KG1 (cell line): ENCODE measurements at regions not wholly inside any gene's neighbourhood (a gene's known extent, or its start where the extent isn't known, plus 50 kb on each side); places are given as distances from the start of the nearest gene placed in this dataset.
"Not testable (repeated sequence)": the region's sequence is repeated elsewhere in the genome, so short reads cannot be mapped to it uniquely, and the experiment has no call there.

Source experiments
- DNase-seq: peaks from one replicate; lab custom pipeline; 2025; lab: John Stamatoyannopoulos, UW

DNA sequence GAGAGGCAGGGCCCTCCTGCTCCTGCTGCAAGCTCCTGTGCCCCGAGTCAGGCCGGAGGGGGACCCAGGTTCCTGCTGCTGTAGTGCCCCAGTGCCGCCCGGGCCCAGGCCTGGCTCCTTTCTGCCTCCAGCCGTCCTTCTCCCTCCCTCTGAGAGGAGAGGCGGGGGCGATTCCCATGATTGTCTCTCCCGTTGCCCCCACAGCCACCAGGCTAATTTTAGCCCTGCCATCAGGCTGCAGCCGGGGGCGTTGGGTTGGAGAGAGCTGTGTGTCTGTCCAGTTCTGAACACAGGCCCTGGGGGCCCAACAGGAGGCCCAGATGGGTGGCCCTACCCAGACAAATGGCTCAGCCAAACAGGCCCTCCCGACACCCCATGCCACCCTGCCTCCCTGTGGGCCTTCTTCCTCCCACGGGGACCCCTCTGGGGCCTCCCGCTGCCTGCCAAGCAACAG, 214.8 kb downstream of the TBC1D2B start:
- DNase-seq: no peak

DNA sequence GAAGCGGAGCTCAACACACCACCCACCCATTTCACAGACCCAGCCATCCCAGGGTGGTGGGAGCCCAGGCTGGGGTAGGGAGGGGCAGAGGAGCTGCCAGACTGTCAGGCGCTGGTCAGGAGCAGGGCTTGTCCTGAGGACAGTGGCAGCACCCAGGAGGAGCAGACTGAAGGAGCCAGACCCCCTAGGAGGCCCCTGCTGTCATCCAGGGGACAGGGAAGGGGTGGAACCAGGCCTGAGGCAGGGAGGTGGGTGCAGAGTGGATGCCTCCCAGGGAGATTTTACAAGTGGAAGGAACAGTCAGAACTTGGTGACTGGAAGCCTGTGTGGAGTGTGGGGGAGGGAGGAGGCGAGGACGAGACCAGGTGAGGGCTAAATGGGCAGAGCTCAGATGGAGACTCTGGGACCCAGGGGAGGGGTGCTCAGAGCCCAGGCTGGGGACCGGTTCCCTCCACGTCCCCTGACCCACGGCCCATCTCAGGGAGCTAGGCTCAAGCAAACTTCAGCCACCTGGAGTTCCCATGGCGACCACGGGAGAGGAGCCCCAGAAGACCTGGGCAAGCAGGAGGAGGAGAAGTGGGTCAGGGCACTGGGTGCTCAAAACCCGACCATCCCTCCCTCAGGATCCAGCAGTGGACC, 215.4 kb downstream of the TBC1D2B start:
- DNase-seq: not testable (repeated sequence)

GRCh38 chr15:77860071-77860691, 217.3 kb downstream of the TBC1D2B start:
- DNase-seq: no peak

DNA sequence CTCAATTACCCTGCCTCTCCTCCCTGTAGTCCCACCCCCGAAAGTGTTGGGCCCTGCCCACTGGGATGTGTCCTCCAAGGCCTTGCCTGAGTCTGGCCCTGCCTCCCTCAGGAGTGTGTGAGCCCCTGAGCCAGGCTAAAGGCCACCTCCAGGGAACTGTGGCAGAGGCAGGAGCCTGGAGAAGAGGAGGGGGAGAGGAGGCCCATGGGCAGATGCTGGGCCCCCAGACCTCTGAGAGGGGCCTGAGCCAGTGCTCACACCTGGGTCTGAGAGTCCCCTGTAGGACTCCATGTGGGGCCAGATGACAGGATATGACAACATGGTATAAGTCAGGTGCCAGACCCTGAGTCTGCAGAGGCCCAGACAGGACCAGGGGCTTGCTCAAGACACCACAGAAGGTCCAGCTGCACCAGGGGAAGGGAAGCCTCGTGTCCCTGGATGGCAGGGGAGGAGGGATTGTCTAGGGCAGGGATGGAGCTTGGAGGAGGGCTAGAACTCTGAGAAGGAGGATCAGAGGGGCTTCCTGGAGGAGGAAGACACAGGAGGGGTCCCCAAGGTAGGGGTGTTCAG, 217.9 kb downstream of the TBC1D2B start:
- no peak for DNase-seq

DNA sequence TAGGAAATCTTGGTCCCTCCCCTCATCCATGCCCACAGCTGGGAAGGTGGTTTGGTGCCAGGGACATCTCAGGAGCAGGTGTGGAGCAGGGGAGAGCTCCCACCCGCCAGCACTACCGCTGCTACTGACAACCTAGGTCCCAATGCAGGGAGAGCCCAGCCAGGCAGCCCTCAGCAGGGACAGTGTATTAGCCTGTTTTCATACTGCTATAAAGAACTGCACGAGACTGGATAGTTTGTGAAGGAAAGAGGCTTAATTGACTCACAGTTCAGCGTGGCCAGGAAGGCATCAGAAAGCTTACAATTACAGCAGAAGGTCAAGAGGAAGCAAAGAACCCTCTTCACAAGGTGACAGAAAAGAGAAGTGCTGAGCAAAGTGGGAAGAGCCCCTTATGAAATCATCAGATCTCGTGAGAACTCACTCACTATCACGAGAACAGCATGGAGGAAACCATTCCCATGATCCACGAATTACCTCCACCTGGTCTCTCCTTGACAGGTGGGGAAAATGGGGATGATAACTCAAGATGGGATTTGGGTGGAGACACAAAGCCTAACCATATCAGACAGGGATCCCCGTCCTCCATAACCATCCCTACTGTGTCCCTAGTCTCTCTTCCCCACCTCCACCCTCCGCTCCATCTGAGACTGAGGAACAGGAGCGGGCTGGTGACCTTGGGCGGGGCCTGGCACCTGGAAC, 218.6 kb downstream of the TBC1D2B start:
- no peak for DNase-seq

DNA sequence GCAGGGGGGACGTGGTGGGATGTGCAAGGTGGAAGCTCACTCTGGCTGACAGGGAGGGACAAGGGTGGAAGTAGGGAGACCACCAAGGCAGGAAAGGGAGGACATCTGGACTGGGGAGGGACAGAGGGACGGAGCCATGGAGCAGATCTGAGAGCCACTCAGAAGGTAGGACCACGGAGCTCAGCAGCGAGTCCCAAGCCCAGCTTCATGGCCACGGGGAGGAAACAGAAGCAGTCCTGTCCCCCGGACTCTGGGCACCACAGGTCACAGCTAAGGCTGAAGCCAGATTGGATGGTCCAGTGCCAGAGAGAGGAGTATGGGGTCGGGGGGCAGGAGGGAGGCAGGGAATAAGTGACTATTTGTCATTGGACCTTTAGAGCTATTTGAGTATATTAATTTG, 220.1 kb downstream of the TBC1D2B start:
- no peak for DNase-seq

- no peak for DNase-seq
Measured at GRCh38 chr15:77856705-77857346, 220.7 kb downstream of the TBC1D2B start.

- no peak for DNase-seq
Measured at GRCh38 chr15:77855871-77856270, 221.6 kb downstream of the TBC1D2B start.

- no peak for DNase-seq
Measured at GRCh38 chr15:77854980-77855379, 222.3 kb upstream of the LINGO1 start.

DNA sequence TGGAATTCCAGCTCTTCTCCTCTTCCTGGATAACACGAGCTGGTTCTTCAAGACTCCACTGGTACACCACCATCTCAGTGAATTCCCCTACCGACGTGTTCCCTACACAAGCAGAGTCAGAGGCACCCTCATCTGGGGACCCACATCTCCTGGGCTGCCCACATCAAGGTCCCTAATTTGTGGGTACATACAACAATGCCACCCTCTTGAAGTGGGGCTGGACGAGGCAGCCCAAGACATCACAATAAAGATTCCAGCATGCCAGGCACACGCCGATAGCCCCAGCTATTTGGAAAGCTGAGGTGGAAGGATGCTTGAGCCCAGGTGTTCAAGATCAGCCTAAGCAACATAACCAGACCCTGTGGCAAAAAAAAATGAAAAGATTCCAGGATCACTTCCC, 221.2 kb upstream of the LINGO1 start:
- DNase-seq: no peak

- DNase-seq: no peak
Measured at GRCh38 chr15:77853008-77853328, 220.3 kb upstream of the LINGO1 start.

DNA sequence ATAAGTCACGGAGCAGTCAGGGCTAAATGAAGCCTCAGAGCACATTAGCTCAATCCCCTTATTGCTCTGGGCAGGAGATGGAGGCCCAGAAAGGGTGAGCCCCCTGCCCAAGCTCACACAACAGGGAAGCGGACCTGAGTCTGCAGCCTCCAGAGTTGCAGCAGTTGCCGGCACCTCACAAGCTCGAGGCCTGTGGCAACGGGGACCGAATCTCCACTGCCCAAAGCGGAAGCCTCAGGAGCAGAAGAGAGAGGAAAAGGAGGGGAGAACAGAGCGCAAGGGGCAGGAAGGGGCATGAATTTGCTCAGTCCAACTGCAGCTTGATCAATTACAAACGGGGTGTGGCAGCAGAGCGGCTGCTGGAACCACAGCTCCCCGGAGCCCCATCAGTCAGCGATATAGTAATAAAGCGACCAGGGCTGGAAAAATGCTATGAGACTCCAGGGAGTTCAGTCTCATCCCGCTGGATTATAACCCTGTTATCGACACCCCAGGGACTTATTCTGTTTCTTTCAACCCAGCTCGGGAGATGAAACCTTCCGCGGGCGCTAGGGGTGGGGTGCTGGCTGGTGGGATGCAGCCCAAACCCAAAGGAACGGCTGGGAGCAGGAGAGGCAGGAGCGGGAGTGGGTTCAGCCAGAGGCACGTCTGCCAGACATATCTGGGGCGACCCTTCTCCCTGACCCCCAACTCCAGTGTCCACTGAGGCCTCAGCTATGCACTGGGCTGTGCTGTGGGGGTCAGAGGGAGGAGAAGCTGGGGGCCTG, 219.7 kb upstream of the LINGO1 start:
- DNase-seq: no peak

- DNase-seq: no peak
Measured at GRCh38 chr15:77851691-77852090, 219.0 kb upstream of the LINGO1 start.

DNA sequence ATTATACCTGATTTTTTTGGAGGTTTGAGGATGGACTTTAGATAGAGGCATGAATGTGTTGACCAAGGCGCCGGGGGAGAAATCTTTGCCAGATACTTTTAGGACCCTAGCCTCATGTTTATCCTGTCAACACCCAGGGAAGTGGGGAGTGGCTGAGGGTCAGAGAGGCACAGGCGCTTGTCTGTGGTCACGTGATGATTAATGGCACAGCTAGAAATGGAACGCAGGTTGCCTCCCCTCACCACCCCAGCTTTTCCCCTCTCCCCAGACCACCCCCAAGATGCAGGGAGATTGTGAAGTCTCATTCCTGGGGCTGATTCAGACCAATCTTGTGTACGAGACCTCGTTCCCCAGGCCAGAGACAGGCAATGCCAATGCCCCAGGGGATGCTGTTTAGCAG, 218.4 kb upstream of the LINGO1 start:
- no peak for DNase-seq

DNA sequence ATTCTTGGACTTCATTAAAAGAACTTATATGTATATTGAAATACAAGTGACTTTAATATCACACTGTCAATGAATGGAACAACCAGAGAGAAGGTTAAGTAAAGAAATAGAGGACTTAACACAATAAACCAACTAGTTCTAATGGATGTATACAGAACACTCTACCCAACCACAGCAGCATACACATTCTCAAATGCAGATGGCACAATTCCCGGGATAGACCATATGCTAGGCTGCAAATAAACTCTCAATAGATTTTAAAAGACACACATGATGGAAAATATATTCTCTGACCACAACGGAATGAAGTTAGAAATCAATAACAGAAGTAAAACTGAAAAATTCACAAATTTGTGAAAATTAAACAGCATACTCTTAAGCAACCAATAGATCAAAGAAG, 214.3 kb upstream of the LINGO1 start:
- no peak for DNase-seq

- DNase-seq: no peak
Measured at GRCh38 chr15:77846360-77846759, 213.6 kb upstream of the LINGO1 start.

GRCh38 chr15:77844798-77845446, 212.2 kb upstream of the LINGO1 start:
- DNase-seq: no peak

- no peak for DNase-seq
Measured at GRCh38 chr15:77843546-77843945, 210.8 kb upstream of the LINGO1 start.

- no peak for DNase-seq
Measured at GRCh38 chr15:77840991-77841775, 208.5 kb upstream of the LINGO1 start.
